OCI-LY7 (cell line): ENCODE measurements at regions not wholly inside any gene's neighbourhood (a gene's known extent, or its start where the extent isn't known, plus 50 kb on each side); places are given as distances from the start of the nearest gene placed in this dataset.

Source experiments
- CTCF ChIP-seq: fragments of 200-600 bp; sonication (generic); conservative IDR thresholded peaks from 2 replicates; pipeline ENCODE4 v1.5.1; 2014; ENCODE audit warnings: mild to moderate bottlenecking, antibody characterized with exemption, low read length, moderate library complexity, mixed read lengths
- EZH2phosphoT487 ChIP-seq: fragments of 200-600 bp; sonication (generic); IDR thresholded peaks from 2 replicates; pipeline ENCODE4 v1.6.1; 2018; ENCODE audit warnings: low read depth, borderline replicate concordance, mild to moderate bottlenecking, mixed run types, antibody characterized with exemption, low read length, moderate library complexity, mixed read lengths

GRCh38 chr4:75385106-75385505 is 129.1 kb downstream of the RCHY1 start:
- TF ChIP-seq CTCF (no peak), EZH2phosphoT487 (no peak)
